T-cell (primary cell): ENCODE measurements at regions not wholly inside any gene's neighbourhood (a gene's known extent, or its start where the extent isn't known, plus 50 kb on each side); places are given as distances from the start of the nearest gene placed in this dataset.
"Not testable (repeated sequence)": the region's sequence is repeated elsewhere in the genome, so short reads cannot be mapped to it uniquely, and the experiment has no call there.

ENCODE experiments used
- ATAC-seq, 4 experiments: fragments of 200-7000 bp in 3 of 4; fragments of 150-1000 bp in 1 of 4; cut with Tn5 transposase; replicated peaks in 1 of 4; 1 replicate in 3 of 4; 2 replicates in 1 of 4; pipeline ENCODE4 v1.10.0; 2021; ENCODE audit warnings: moderate library complexity in 3 of 4, mild to moderate bottlenecking in 2 of 4, moderate number of reproducible peaks in 1 of 4
- CTCF ChIA-PET, 2 donors: fragments of 300-600 bp; sonication (Branson Sonifier 250); formaldehyde crosslinking; loops; one replicate each; lab custom pipeline; 2022; ENCODE audit warnings: antibody characterized with exemption in 2 of 2; lab: Charles Lee
- POLR2A ChIA-PET, 2 donors: fragments of 300-600 bp; sonication (Branson Sonifier 250); formaldehyde crosslinking; loops; one replicate each; lab custom pipeline; 2022; ENCODE audit warnings: antibody characterized with exemption in 2 of 2; lab: Charles Lee
- DNase-seq, 35 experiments: peaks; one replicate each; pipeline versions ENCODE4 v3.0.0 to v3.0.0-alpha.2; 2013 to 2023
- H3K27ac ChIP-seq: one replicate; pipeline ENCODE4 v1.5.1; 2013; ENCODE audit warnings: low read length
- H3K27me3 ChIP-seq, 2 experiments: replicated peaks in 1 of 2; 1 replicate in 1 of 2; 2 replicates in 1 of 2; pipeline versions ENCODE4 v1.6.1 to v1.7.0; 2013; ENCODE audit warnings: low read length in 1 of 2, mixed read lengths in 1 of 2; ENCODE audit not compliant: control insufficient read depth in 2 of 2, insufficient read depth in 2 of 2; ENCODE audit errors: extremely low read depth in 1 of 2
- H3K36me3 ChIP-seq, 2 donors: 1 replicate in 1 of 2; 2 replicates in 1 of 2; pipeline versions ENCODE4 v1.6.1 to v1.7.0; 2013; ENCODE audit warnings: low read length in 1 of 2; ENCODE audit not compliant: control insufficient read depth in 2 of 2, insufficient read depth in 1 of 2; ENCODE audit errors: extremely low read depth in 1 of 2
- H3K4me1 ChIP-seq, 2 experiments: 1 replicate in 1 of 2; 2 replicates in 1 of 2; pipeline versions ENCODE4 v1.6.1 to v1.7.0; 2013; ENCODE audit warnings: low read length in 2 of 2, mixed read lengths in 1 of 2; ENCODE audit not compliant: insufficient read depth in 2 of 2, control insufficient read depth in 1 of 2; ENCODE audit errors: extremely low read depth in 1 of 2
- H3K4me3 ChIP-seq, 2 donors: 1 replicate in 1 of 2; 2 replicates in 1 of 2; pipeline versions ENCODE4 v1.5.1 to v1.7.0; 2013; ENCODE audit warnings: mild to moderate bottlenecking in 2 of 2, low read length in 1 of 2, moderate library complexity in 1 of 2; ENCODE audit not compliant: control insufficient read depth in 1 of 2; ENCODE audit errors: extremely low read depth in 1 of 2
- H3K9me3 ChIP-seq: 2 replicates; pipeline ENCODE4 v1.7.0; 2013
- H3K27ac Mint-ChIP-seq, 2 donors: one replicate each; pipeline ENCODE4 v1.8.0; 2020 to 2021; ENCODE audit warnings: mild to moderate bottlenecking in 2 of 2, mixed read lengths in 2 of 2
- H3K27me3 Mint-ChIP-seq, 2 donors: one replicate each; pipeline ENCODE4 v1.8.0; 2021 to 2022; ENCODE audit warnings: mixed read lengths in 2 of 2
- H3K36me3 Mint-ChIP-seq: one replicate; pipeline ENCODE4 v1.8.0; 2021; ENCODE audit warnings: mixed read lengths
- H3K4me1 Mint-ChIP-seq, 3 donors: one replicate each; pipeline ENCODE4 v1.8.0; 2020 to 2022; ENCODE audit warnings: mixed read lengths in 3 of 3, mild to moderate bottlenecking in 1 of 3
- H3K4me3 Mint-ChIP-seq, 3 donors: one replicate each; pipeline ENCODE4 v1.8.0; 2020 to 2022; ENCODE audit warnings: mild to moderate bottlenecking in 3 of 3, mixed read lengths in 3 of 3, moderate library complexity in 3 of 3
- H3K9me3 Mint-ChIP-seq, 3 donors: one replicate each; pipeline ENCODE4 v1.8.0; 2020 to 2022; ENCODE audit warnings: mixed read lengths in 3 of 3
- WGBS: methylation state at CpG from one replicate; pipeline ENCODE4 v1.1.5; 2013; ENCODE audit warnings: missing lambda C conversion rate; ENCODE audit not compliant: insufficient coverage; 5-methylcytosine and 5-hydroxymethylcytosine counted together

DNA sequence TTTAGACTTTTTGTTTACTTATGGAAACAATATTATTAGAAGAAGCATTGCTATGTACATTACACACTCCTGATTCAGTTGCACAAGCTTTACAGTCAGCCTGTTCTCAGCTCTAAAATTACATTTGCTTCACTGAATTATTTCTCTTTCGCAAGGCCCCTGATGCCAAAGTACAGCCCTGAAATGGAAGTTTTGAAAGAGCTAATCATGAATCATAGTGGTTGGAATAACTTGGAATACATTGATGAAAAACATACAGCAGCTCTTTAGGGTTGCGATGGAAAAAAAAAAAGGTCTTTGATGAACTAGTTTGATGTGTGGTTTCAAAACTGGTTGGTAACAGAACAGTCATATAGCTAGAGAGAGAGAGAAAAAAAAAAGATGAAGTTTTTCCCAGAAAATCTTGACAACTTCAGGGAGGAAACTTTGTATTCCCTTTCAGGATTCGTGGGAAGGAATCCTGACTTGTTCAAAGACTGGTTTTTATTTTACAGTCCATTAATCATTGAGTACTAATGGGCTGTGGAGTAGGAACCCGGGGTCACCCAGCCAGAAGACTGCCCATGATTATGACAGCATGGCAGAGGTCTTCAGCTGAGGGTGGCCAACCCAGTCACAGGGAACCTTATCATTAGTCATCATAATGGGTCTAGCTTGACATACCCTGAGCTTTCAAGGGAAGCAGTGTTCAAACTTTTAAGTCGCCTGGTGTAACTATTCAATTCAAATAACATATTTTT, 460.1 kb downstream of the NAV3 start:
- Mint-ChIP-seq H3K27ac (no peak overlapping the region), H3K27me3 (no peaks in the 10 kb centered on the region), H3K9me3 (peaks cover 3 to 18% (median 8%) of the 10 kb centered on the region in 3 donors), H3K36me3 (no peaks in the 10 kb centered on the region), H3K4me3 (no peak overlapping the region), H3K4me1 (no peaks in the 10 kb centered on the region)
- POLR2A ChIA-PET, result interaction anchor here in 1 of 2 donors (0.7 kb wide), 1 partner anchor 85 kb away, joined by 5 read pairs; no protein-coding TSS in a partner anchor
- H3K36me3 ChIP-seq, result no peaks in the 10 kb centered on the region
- WGBS, result 80% methylated on average over 1 of the region's 5 CpGs
- no peak overlapping the region for H3K27ac ChIP-seq
- no peaks in the 10 kb centered on the region for H3K27me3 ChIP-seq
- H3K4me3 ChIP-seq, result no peak overlapping the region
- CTCF ChIA-PET, result no interaction called here
- H3K9me3 ChIP-seq, result no peaks in the 10 kb centered on the region
- no peak for ATAC-seq
- no peak for DNase-seq
- no peaks in the 10 kb centered on the region for H3K4me1 ChIP-seq

DNA sequence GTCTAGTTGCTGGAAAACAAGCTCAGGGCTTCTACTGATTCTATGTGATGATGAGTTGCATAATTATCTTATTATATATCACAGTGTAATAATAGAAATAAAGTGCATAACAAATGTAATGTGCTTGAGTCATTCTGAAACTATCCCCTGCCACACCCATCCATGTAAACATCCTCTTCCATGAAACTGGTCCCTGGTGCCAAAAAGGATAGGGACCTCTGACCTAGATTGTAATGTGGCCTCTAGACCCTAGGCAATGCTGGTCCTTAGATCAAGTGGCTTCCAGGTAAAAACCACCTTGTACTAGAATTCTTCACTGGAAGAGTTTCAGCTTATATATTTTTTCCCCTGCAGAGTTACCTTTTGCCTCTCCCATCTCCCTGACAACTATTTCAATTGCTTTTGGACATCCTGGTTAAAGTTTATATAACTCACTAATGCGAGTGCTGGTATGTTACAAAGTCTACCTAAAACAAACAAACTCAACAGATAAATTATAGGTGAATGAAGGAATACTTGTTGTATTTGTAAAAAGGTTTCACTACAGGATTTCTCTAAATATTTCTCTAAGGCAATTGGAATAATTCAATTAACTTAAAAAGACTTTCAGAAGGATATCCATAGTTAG, 462.5 kb downstream of the NAV3 start:
- WGBS, result no CpG with 5 or more reads among the region's 1 CpG

DNA sequence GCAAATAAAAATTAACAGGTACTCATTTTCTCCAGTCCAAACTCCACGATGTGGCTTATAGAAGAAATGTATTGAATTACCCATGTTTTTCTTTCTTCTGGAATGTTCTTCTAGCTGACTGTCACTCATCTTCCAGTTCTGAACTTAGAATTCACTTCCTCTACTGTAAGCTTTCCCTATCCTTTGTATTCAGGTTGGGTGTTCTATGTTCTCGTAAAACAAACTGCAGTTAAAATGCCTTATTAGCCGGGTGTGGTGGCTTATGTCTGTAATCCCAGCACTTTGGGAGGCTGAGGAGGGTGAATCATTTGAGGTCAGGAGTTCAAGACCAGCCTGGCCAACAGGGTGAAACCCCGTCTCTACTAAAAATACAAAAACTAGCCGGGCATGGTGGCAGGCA, 470.6 kb downstream of the NAV3 start:
- POLR2A ChIA-PET, H3K4me1 Mint-ChIP-seq, H3K4me3 ChIP-seq, H3K27ac ChIP-seq, H3K27ac Mint-ChIP-seq, DNase-seq, ATAC-seq, H3K4me3 Mint-ChIP-seq, H3K4me1 ChIP-seq, CTCF ChIA-PET, H3K27me3 ChIP-seq, H3K9me3 ChIP-seq, H3K36me3 Mint-ChIP-seq, H3K36me3 ChIP-seq, H3K27me3 Mint-ChIP-seq: not testable (repeated sequence)
- no CpG with 5 or more reads among the region's 5 CpGs for WGBS
- H3K9me3 Mint-ChIP-seq, result peaks cover 9 to 10% (median 10%) of the 10 kb centered on the region in 3 donors

More for the DNA sequence above, 462.5 kb downstream of the NAV3 start:
- DNase-seq (no peak), ATAC-seq (no peak)
- H3K4me3 Mint-ChIP-seq, result no peak overlapping the region
- H3K36me3 ChIP-seq, result no peaks in the 10 kb centered on the region
- peaks cover 3 to 22% (median 14%) of the 10 kb centered on the region in 3 donors for H3K9me3 Mint-ChIP-seq
- H3K27ac ChIP-seq, result no peak overlapping the region
- H3K9me3 ChIP-seq, result no peaks in the 10 kb centered on the region
- no peaks in the 10 kb centered on the region for H3K27me3 ChIP-seq
- no peaks in the 10 kb centered on the region for H3K4me1 ChIP-seq
- no peaks in the 10 kb centered on the region for H3K36me3 Mint-ChIP-seq
- H3K4me1 Mint-ChIP-seq, result no peaks in the 10 kb centered on the region
- no peak overlapping the region for H3K4me3 ChIP-seq
- ChIA-PET POLR2A (no interaction called here), CTCF (no interaction called here)
- no peak overlapping the region for H3K27ac Mint-ChIP-seq
- no peaks in the 10 kb centered on the region for H3K27me3 Mint-ChIP-seq

DNA sequence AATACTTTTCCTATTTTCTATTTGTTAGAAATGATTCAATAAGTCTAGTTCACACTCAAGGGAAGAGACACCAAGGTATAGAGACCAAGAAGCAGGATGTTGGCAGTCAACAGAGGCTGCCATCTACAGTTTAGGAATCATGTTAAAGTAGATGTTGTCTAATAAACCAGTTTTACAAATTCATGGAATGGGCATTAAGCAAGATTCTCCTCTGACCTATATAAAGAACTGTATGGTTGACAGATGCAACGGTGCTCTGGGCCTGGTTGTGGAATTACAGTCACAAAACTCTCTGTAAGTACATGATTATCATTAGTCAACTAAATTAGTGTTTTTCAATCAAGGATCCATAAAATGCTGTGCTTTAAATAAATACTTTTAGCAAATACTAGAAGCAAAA, 475.1 kb downstream of the NAV3 start:
- no CpG with 5 or more reads among the region's 1 CpG for WGBS

DNA sequence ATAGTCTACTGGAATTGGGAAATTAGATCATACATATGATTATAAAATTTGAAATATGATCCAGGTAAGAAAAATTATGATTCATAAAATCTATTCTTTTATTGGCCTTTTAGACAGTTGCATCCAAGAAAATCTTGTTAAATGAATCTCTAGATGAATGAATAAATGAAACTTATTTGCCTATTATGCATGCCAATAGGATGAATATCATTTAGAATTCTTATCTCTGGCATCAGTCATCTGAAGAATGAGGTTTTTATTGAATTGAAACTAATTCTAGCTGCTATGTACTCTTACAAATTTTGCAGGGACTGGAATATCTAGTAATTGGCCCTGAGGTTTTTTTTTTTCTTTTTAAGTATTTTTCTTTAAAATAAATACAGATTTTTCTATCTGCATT, 475.5 kb downstream of the NAV3 start:
- ATAC-seq (no peak), DNase-seq (no peak)
- H3K4me3 Mint-ChIP-seq, result no peak overlapping the region
- H3K4me3 ChIP-seq, result no peak overlapping the region
- no peaks in the 10 kb centered on the region for H3K27me3 ChIP-seq
- no peaks in the 10 kb centered on the region for H3K27me3 Mint-ChIP-seq
- H3K27ac ChIP-seq, result no peak overlapping the region
- peaks cover 3 to 10% (median 7%) of the 10 kb centered on the region in 3 donors for H3K9me3 Mint-ChIP-seq
- no peaks in the 10 kb centered on the region for H3K36me3 ChIP-seq
- no peaks in the 10 kb centered on the region for H3K9me3 ChIP-seq
- H3K27ac Mint-ChIP-seq, result no peak overlapping the region
- H3K4me1 Mint-ChIP-seq, result no peaks in the 10 kb centered on the region
- no peaks in the 10 kb centered on the region for H3K36me3 Mint-ChIP-seq
- ChIA-PET POLR2A (no interaction called here), CTCF (no interaction called here)
- H3K4me1 ChIP-seq, result no peaks in the 10 kb centered on the region

More for the DNA sequence above, 475.1 kb downstream of the NAV3 start:
- CTCF ChIA-PET, result no interaction called here
- H3K4me1 ChIP-seq, result no peaks in the 10 kb centered on the region
- no peaks in the 10 kb centered on the region for H3K27me3 ChIP-seq
- no peak for ATAC-seq
- H3K4me3 Mint-ChIP-seq, result no peak overlapping the region
- POLR2A ChIA-PET, result no interaction called here
- no peak for DNase-seq
- peaks cover 3 to 10% (median 7%) of the 10 kb centered on the region in 3 donors for H3K9me3 Mint-ChIP-seq
- H3K27ac ChIP-seq, result no peak overlapping the region
- H3K9me3 ChIP-seq, result no peaks in the 10 kb centered on the region
- H3K36me3 Mint-ChIP-seq, result no peaks in the 10 kb centered on the region
- H3K27me3 Mint-ChIP-seq, result no peaks in the 10 kb centered on the region
- no peak overlapping the region for H3K4me3 ChIP-seq
- H3K36me3 ChIP-seq, result no peaks in the 10 kb centered on the region
- no peak overlapping the region for H3K27ac Mint-ChIP-seq
- H3K4me1 Mint-ChIP-seq, result no peaks in the 10 kb centered on the region

DNA sequence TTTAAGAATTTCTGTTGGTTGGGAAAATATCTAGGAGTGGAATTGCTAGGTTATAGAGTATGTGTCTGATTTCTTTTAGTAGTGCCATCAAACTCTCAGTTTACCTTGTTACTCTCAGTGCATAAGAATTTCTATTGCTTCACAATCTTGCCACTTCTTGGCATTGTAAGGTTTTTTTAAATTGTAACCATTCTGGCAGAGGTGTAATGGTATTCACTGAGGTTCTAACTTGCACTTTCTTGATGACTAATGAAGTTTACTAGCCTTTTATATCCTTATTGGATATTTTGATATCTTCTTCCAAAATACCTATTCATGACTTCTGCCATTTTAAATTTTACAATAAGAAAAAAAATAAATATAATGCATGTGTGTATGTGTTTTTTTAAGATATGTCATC, 478.0 kb downstream of the NAV3 start:
- no peak for ATAC-seq
- H3K27ac ChIP-seq, result no peak overlapping the region
- H3K27me3 Mint-ChIP-seq, result no peaks in the 10 kb centered on the region
- H3K36me3 Mint-ChIP-seq, result no peaks in the 10 kb centered on the region
- no peaks in the 10 kb centered on the region for H3K36me3 ChIP-seq
- CTCF ChIA-PET, result no interaction called here
- no peak for DNase-seq
- peaks cover 5 to 8% (median 7%) of the 10 kb centered on the region in 3 donors for H3K9me3 Mint-ChIP-seq
- no peaks in the 10 kb centered on the region for H3K27me3 ChIP-seq
- POLR2A ChIA-PET, result no interaction called here
- no peak overlapping the region for H3K4me3 ChIP-seq
- no peak overlapping the region for H3K27ac Mint-ChIP-seq
- no peaks in the 10 kb centered on the region for H3K9me3 ChIP-seq
- H3K4me1 ChIP-seq, result no peaks in the 10 kb centered on the region
- no peak overlapping the region for H3K4me3 Mint-ChIP-seq
- H3K4me1 Mint-ChIP-seq, result no peaks in the 10 kb centered on the region
